Activated CD4-positive, alpha-beta T cell treated with anti-CD3 and anti-CD28 coated beads, Interleukin-2, amount 50 U/mL, for 1 hour (primary cell): ENCODE measurements at regions not wholly inside any gene's neighbourhood (a gene's known extent, or its start where the extent isn't known, plus 50 kb on each side); places are given as distances from the start of the nearest gene placed in this dataset.

Source experiments
- DNase-seq: peaks from one replicate; pipeline ENCODE4 v3.0.0-alpha.2; 2020

GRCh38 chr11:8321876-8322275, 58.2 kb upstream of the LMO1 start:
- DNase-seq = no peak

- no peak for DNase-seq
These were observed 56.4 kb upstream of the LMO1 start for GRCh38 chr11:8320076-8320475.

DNA sequence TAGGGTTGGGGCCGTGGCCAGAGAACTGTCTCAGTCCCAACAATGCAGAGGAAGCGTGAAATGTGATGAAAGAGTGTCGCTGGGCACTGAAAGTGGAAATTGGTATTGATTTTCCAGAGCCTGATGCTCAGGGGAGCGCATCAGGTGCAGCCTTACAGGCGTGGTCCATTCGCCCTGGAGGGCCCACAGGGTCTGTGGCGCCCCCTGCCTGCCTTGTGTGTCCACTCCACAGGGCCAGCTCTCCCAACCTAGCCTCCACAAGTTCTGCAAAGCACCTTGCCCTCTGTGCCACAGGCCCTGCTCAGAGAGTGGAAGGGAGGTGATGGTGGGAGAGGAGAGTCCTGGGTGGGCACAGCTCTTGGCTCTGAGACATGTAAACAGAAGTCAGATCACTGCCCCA, 54.9 kb upstream of the LMO1 start:
- DNase-seq = no peak

GRCh38 chr11:8317159-8317558, 53.5 kb upstream of the LMO1 start:
- no peak for DNase-seq

DNA sequence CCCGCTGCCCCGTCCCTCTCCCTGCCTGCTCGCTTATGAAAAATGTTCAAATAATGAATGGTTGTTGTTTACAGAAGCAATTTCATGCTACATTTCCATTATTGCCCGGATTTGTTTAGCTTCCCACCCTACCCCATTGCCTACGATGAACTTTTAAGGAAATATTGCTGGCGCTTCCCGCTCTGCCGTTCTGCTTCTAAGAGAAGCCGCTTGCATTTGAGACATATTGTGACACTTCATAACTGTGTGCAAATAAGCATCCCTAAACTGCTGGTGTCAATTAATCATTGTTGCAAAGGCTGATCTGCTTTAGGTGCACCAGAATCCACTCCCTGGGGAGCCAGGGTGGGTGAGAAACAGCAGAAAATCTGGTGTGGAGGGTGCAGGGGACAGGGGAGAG, 52.3 kb upstream of the LMO1 start:
- DNase-seq = no peak

- DNase-seq = no peak
These were observed 51.8 kb upstream of the LMO1 start for GRCh38 chr11:8315463-8315862.

- DNase-seq = no peak
These were observed 51.2 kb upstream of the LMO1 start for GRCh38 chr11:8314916-8315315.

DNA sequence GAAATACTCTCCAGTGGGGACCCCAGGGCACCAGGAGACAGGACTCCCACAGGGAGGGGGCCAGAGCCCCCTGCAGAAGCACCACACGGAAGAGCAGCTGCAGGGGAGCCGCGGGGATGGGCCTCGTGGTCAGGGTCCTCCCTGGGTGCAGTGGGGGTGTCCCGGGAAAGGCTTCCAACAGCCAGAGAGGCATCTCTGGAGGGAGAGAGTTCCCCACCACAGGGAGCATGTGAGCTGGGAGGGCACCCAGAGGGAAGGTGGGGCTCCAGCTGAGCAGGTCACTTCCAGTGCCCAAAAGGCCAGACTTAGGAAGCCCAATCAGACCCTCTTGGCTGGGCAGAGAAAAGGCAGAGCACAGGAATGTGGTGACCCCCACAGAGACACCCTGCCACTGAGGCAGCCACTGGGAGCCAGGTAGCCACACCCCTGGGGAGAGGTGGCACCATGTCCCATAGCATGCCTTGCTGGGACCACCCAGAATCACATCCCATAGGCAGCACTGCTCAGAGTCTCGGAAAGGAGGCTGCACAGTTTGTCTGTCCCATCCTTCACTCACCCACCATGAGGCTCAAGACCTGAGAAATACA, 49.9 kb upstream of the LMO1 start:
- DNase-seq = no peak
